CD4-positive, alpha-beta memory T cell (primary cell): ENCODE measurements at regions not wholly inside any gene's neighbourhood (a gene's known extent, or its start where the extent isn't known, plus 50 kb on each side); places are given as distances from the start of the nearest gene placed in this dataset.
A peak's percentile ranks its signal among the peaks of the same experiment; 100 is the strongest.

Experiments
- CTCF ChIA-PET: fragments of 350-600 bp; sonication (Branson Sonifier 250); formaldehyde crosslinking; loops from one replicate; lab custom pipeline; 2021; ENCODE audit warnings: inconsistent platforms; ENCODE audit not compliant: partially characterized antibody; lab: Charles Lee
- POLR2A ChIA-PET: fragments of 350-600 bp; sonication (Branson Sonifier 250); formaldehyde crosslinking; loops from one replicate; lab custom pipeline; 2021; ENCODE audit not compliant: partially characterized antibody; lab: Charles Lee
- DNase-seq, 5 donors: peaks; one replicate each; pipeline versions ENCODE4 v3.0.0 to v3.0.0-alpha.2; 2020 to 2022; ENCODE audit warnings: mixed read lengths in 1 of 5
- H3K27ac ChIP-seq: one replicate; pipeline ENCODE4 v1.7.0; 2013; ENCODE audit warnings: low read depth, low read length
- H3K27me3 ChIP-seq: 2 replicates; pipeline ENCODE4 v1.7.0; 2013; ENCODE audit warnings: mild to moderate bottlenecking, low read length, moderate library complexity; ENCODE audit not compliant: insufficient read depth
- H3K36me3 ChIP-seq: 2 replicates; pipeline ENCODE4 v1.7.0; 2013; ENCODE audit warnings: mild to moderate bottlenecking, low read length, moderate library complexity; ENCODE audit not compliant: insufficient read depth
- H3K4me1 ChIP-seq: 2 replicates; pipeline ENCODE4 v1.7.0; 2013; ENCODE audit warnings: mild to moderate bottlenecking, low read length, moderate library complexity; ENCODE audit not compliant: insufficient read depth
- H3K4me3 ChIP-seq, 2 donors: one replicate each; pipeline ENCODE4 v1.7.0; 2013; ENCODE audit warnings: low read length in 2 of 2, mild to moderate bottlenecking in 1 of 2
- H3K9me3 ChIP-seq, 2 donors: one replicate each; pipeline ENCODE4 v1.7.0; 2013; ENCODE audit warnings: low read length in 2 of 2, control low read depth in 1 of 2; ENCODE audit not compliant: control insufficient read depth in 1 of 2
- H3K27ac Mint-ChIP-seq, 7 donors: one replicate each; pipeline ENCODE4 v1.8.0; 2020 to 2021; ENCODE audit warnings: mixed read lengths in 7 of 7, mild to moderate bottlenecking in 6 of 7, inconsistent platforms in 3 of 7, moderate library complexity in 3 of 7
- H3K27me3 Mint-ChIP-seq, 2 donors: one replicate each; pipeline ENCODE4 v1.8.0; 2020 to 2021; ENCODE audit warnings: mixed read lengths in 2 of 2
- H3K36me3 Mint-ChIP-seq, 2 donors: one replicate each; pipeline ENCODE4 v1.8.0; 2020 to 2021; ENCODE audit warnings: mixed read lengths in 2 of 2, inconsistent platforms in 1 of 2, mild to moderate bottlenecking in 1 of 2
- H3K4me1 Mint-ChIP-seq, 4 donors: one replicate each; pipeline ENCODE4 v1.8.0; 2020 to 2021; ENCODE audit warnings: mixed read lengths in 4 of 4, mild to moderate bottlenecking in 1 of 4
- H3K4me3 Mint-ChIP-seq, 8 donors: one replicate each; pipeline ENCODE4 v1.8.0; 2020 to 2021; ENCODE audit warnings: mixed read lengths in 8 of 8, mild to moderate bottlenecking in 7 of 8, moderate library complexity in 6 of 8, inconsistent platforms in 3 of 8
- H3K9me3 Mint-ChIP-seq, 8 donors: one replicate each; pipeline ENCODE4 v1.8.0; 2020 to 2021; ENCODE audit warnings: mixed read lengths in 8 of 8, mild to moderate bottlenecking in 5 of 8, inconsistent platforms in 3 of 8, moderate library complexity in 1 of 8
- intact Hi-C: fragments of 100-400 bp; cut with micrococcal nuclease; formaldehyde crosslinking; loops from one replicate; pipeline ENCODE4 v1.15.1; 2023

- Mint-ChIP-seq H3K4me3 (no peak overlapping the region), H3K36me3 (no peaks in the 10 kb centered on the region)
Measured at GRCh38 chr1:81679942-81680341, 120.8 kb upstream of the ADGRL2 start.

GRCh38 chr1:81678779-81679178 is 122.0 kb upstream of the ADGRL2 start:
- Histone ChIP-seq H3K9me3 (no peaks in the 10 kb centered on the region), H3K27ac (no peak overlapping the region), H3K4me3 (no peak overlapping the region), H3K27me3 (no peaks in the 10 kb centered on the region), H3K4me1 (no peaks in the 10 kb centered on the region), H3K36me3 (no peaks in the 10 kb centered on the region)
- ChIA-PET CTCF (no interaction called here), POLR2A (no interaction called here)
- Mint-ChIP-seq H3K4me3 (no peak overlapping the region), H3K4me1 (no peaks in the 10 kb centered on the region), H3K27me3 (no peaks in the 10 kb centered on the region), H3K36me3 (no peaks in the 10 kb centered on the region), H3K27ac (no peak overlapping the region), H3K9me3 (peaks cover 0 to 14% (median 3%) of the 10 kb centered on the region in 8 donors)
- intact Hi-C loops, result no loop called here
- DNase-seq, result no peak

More at GRCh38 chr1:81679942-81680341, 120.8 kb upstream of the ADGRL2 start:
- Mint-ChIP-seq H3K27me3 (no peaks in the 10 kb centered on the region), H3K4me1 (no peaks in the 10 kb centered on the region), H3K27ac (no peak overlapping the region), H3K9me3 (peaks cover 0 to 21% (median 4%) of the 10 kb centered on the region in 8 donors)
- intact Hi-C loops, result no loop called here
- Histone ChIP-seq H3K36me3 (no peaks in the 10 kb centered on the region), H3K4me1 (no peaks in the 10 kb centered on the region), H3K4me3 (no peak overlapping the region), H3K9me3 (no peaks in the 10 kb centered on the region), H3K27me3 (no peaks in the 10 kb centered on the region), H3K27ac (no peak overlapping the region)
- POLR2A ChIA-PET, result no interaction called here
- DNase-seq, result no peak
- CTCF ChIA-PET, result no interaction called here

- Histone ChIP-seq H3K27me3 (no peaks in the 10 kb centered on the region), H3K27ac (no peak overlapping the region), H3K36me3 (no peaks in the 10 kb centered on the region), H3K4me3 (no peak overlapping the region), H3K4me1 (no peaks in the 10 kb centered on the region), H3K9me3 (no peaks in the 10 kb centered on the region)
- intact Hi-C loops, result no loop called here
- no peaks in the 10 kb centered on the region for H3K27me3 Mint-ChIP-seq
- peaks cover 0 to 6% (median 4%) of the 10 kb centered on the region in 8 donors for H3K9me3 Mint-ChIP-seq
- no peak for DNase-seq
- no peak overlapping the region for H3K27ac Mint-ChIP-seq
- CTCF ChIA-PET, result no interaction called here
- H3K36me3 Mint-ChIP-seq, result no peaks in the 10 kb centered on the region
- H3K4me3 Mint-ChIP-seq, result no peak overlapping the region
- H3K4me1 Mint-ChIP-seq, result no peaks in the 10 kb centered on the region
- POLR2A ChIA-PET, result no interaction called here
Measured at GRCh38 chr1:81672766-81673165, 128.0 kb upstream of the ADGRL2 start.

- no peak overlapping the region for H3K27ac ChIP-seq
- POLR2A ChIA-PET, result no interaction called here
- intact Hi-C loops, result no loop called here
- DNase-seq, result no peak
- Mint-ChIP-seq H3K27ac (no peak overlapping the region), H3K27me3 (no peaks in the 10 kb centered on the region), H3K4me1 (no peaks in the 10 kb centered on the region), H3K4me3 (no peak overlapping the region), H3K36me3 (no peaks in the 10 kb centered on the region), H3K9me3 (peaks cover 0 to 4% (median 1%) of the 10 kb centered on the region in 8 donors)
- no peaks in the 10 kb centered on the region for H3K36me3 ChIP-seq
- no peaks in the 10 kb centered on the region for H3K9me3 ChIP-seq
- CTCF ChIA-PET, result no interaction called here
- H3K27me3 ChIP-seq, result no peaks in the 10 kb centered on the region
- no peak overlapping the region for H3K4me3 ChIP-seq
- no peaks in the 10 kb centered on the region for H3K4me1 ChIP-seq
Measured at GRCh38 chr1:81671038-81671437, 129.7 kb upstream of the ADGRL2 start.

- Histone ChIP-seq H3K27me3 (no peaks in the 10 kb centered on the region), H3K4me1 (no peaks in the 10 kb centered on the region), H3K4me3 (no peak overlapping the region), H3K36me3 (no peaks in the 10 kb centered on the region), H3K27ac (no peak overlapping the region), H3K9me3 (no peaks in the 10 kb centered on the region)
- DNase-seq, result no peak
- H3K27ac Mint-ChIP-seq, result peak overlapping the region in 1 of 7 donors; percentile 2
- H3K36me3 Mint-ChIP-seq, result no peaks in the 10 kb centered on the region
- ChIA-PET CTCF (no interaction called here), POLR2A (no interaction called here)
- H3K9me3 Mint-ChIP-seq, result peaks cover 0 to 4% (median 1%) of the 10 kb centered on the region in 8 donors
- H3K27me3 Mint-ChIP-seq, result no peaks in the 10 kb centered on the region
- no peak overlapping the region for H3K4me3 Mint-ChIP-seq
- H3K4me1 Mint-ChIP-seq, result no peaks in the 10 kb centered on the region
- intact Hi-C loops, result no loop called here
Measured at GRCh38 chr1:81670286-81670685, 130.4 kb upstream of the ADGRL2 start.

- Mint-ChIP-seq H3K27me3 (no peaks in the 10 kb centered on the region), H3K4me3 (no peak overlapping the region), H3K4me1 (no peaks in the 10 kb centered on the region), H3K27ac (no peak overlapping the region), H3K36me3 (no peaks in the 10 kb centered on the region), H3K9me3 (peaks cover 0 to 4% (median 1%) of the 10 kb centered on the region in 8 donors)
- Histone ChIP-seq H3K4me3 (no peak overlapping the region), H3K4me1 (no peaks in the 10 kb centered on the region), H3K9me3 (no peaks in the 10 kb centered on the region), H3K36me3 (no peaks in the 10 kb centered on the region), H3K27ac (no peak overlapping the region), H3K27me3 (no peaks in the 10 kb centered on the region)
- DNase-seq, result no peak
- ChIA-PET POLR2A (no interaction called here), CTCF (no interaction called here)
- intact Hi-C loops, result no loop called here
Measured at GRCh38 chr1:81666586-81666985, 134.1 kb upstream of the ADGRL2 start.

- Histone ChIP-seq H3K4me1 (no peaks in the 10 kb centered on the region), H3K4me3 (no peak overlapping the region), H3K27me3 (no peaks in the 10 kb centered on the region), H3K27ac (no peak overlapping the region), H3K36me3 (no peaks in the 10 kb centered on the region), H3K9me3 (no peaks in the 10 kb centered on the region)
- POLR2A ChIA-PET, result no interaction called here
- H3K36me3 Mint-ChIP-seq, result no peaks in the 10 kb centered on the region
- no peaks in the 10 kb centered on the region for H3K9me3 Mint-ChIP-seq
- CTCF ChIA-PET, result no interaction called here
- DNase-seq, result no peak
- no peaks in the 10 kb centered on the region for H3K27me3 Mint-ChIP-seq
- intact Hi-C loops, result no loop called here
- H3K27ac Mint-ChIP-seq, result no peak overlapping the region
- no peak overlapping the region for H3K4me3 Mint-ChIP-seq
- H3K4me1 Mint-ChIP-seq, result no peaks in the 10 kb centered on the region
Measured at GRCh38 chr1:81664341-81664740, 136.4 kb upstream of the ADGRL2 start.

GRCh38 chr1:81662913-81663526 is 137.7 kb upstream of the ADGRL2 start:
- no peaks in the 10 kb centered on the region for H3K27me3 Mint-ChIP-seq
- no peak overlapping the region for H3K4me3 Mint-ChIP-seq
- H3K4me1 Mint-ChIP-seq, result no peaks in the 10 kb centered on the region
- no peaks in the 10 kb centered on the region for H3K27me3 ChIP-seq
- H3K4me1 ChIP-seq, result no peaks in the 10 kb centered on the region
- H3K27ac Mint-ChIP-seq, result no peak overlapping the region
- intact Hi-C loops, result no loop called here
- no peak overlapping the region for H3K27ac ChIP-seq
- CTCF ChIA-PET, result no interaction called here
- H3K4me3 ChIP-seq, result no peak overlapping the region
- no peaks in the 10 kb centered on the region for H3K36me3 ChIP-seq
- no peaks in the 10 kb centered on the region for H3K9me3 ChIP-seq
- H3K9me3 Mint-ChIP-seq, result no peaks in the 10 kb centered on the region
- no peak for DNase-seq
- no peaks in the 10 kb centered on the region for H3K36me3 Mint-ChIP-seq
- POLR2A ChIA-PET, result no interaction called here
